GM13977 (cell line): ENCODE measurements at regions not wholly inside any gene's neighbourhood (a gene's known extent, or its start where the extent isn't known, plus 50 kb on each side); places are given as distances from the start of the nearest gene placed in this dataset.

Source experiments
- DNase-seq: peaks from one replicate; pipeline ENCODE4 v3.0.0; 2012; ENCODE audit warnings: low spot score
- CTCF ChIP-seq: IDR thresholded peaks from 2 replicates; pipeline ENCODE4 v1.5.1; 2012; ENCODE audit warnings: mild to moderate bottlenecking, control low read depth; ENCODE audit not compliant: insufficient read depth; ENCODE audit errors: extremely low read depth, missing control alignments
- in situ Hi-C: fragments of 300-500 bp; cut with MboI; formaldehyde crosslinking; loops from one replicate; pipeline ENCODE4 v1.12.0; 2022; ENCODE audit warnings: low sequenced_read_pairs, low pct_unique_long_range_greater_than_20kb, mixed read lengths, inconsistent platforms; ENCODE audit not compliant: unreplicated experiment

DNA sequence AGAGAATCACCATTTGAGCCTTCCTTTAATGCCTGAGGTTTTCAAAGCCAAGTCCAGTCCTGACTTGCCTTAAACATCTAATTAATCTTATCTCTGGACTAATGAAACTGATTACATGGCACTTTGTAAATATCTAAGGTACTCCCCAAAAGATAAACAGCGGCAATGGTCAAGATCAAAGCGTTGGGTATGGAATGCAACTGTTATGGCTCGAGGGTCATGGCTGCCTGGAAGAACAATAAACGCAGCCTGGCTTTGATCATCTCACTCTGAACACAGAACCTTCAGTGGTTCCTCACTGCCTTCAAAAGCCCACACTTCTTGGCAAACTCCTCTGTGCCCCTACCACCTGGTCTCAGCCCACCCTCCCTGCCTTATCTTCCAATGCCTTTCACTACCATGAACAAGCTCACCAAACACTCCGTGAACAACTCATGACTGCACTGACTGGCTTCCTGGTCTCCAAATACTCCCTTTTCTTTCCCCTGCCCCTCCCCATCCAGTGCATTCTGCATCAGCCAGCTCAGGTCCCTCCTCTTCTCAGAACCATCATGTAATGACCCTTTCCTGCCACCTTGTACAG is 150.2 kb upstream of the NFE2L3 start:
- in situ Hi-C loops, result no loop called here
- TF ChIP-seq CTCF, result no peak
- no peak for DNase-seq

DNA sequence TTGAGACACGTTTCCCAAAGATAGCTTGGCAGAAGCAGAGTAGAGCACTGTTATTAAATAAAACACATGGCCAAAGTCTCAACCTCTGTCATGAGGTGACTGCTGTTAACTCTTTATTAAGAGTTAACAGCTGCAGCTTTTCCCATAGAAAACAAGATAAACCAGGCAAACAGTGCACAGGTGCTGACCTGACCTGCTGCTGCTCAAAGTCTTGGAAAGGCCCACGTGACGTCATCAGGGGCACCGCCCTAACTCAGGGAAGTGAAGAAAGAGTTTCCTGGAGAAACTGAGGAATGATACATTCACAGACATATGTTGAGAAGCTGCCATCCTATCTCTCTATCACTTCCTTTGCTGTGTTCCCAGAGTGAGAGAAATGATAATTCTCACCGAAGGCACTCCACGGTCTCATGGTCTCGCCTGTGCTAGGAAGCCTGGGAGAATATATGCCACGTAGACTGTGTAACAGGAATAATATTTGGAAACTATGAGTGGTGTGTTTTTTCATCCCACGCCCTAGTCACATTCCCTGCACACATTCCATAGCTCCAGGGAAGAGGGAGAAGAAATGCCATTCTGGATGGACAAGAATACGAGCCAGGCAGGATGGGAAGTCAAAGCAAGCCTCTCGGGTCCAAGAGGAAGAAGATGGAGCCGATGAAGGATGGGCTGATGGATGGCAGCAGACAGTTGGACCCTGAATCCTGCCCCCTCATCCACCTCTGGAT is 146.2 kb upstream of the NFE2L3 start:
- in situ Hi-C loops, result no loop called here
- no peak for DNase-seq
- TF ChIP-seq CTCF, result no peak

DNA sequence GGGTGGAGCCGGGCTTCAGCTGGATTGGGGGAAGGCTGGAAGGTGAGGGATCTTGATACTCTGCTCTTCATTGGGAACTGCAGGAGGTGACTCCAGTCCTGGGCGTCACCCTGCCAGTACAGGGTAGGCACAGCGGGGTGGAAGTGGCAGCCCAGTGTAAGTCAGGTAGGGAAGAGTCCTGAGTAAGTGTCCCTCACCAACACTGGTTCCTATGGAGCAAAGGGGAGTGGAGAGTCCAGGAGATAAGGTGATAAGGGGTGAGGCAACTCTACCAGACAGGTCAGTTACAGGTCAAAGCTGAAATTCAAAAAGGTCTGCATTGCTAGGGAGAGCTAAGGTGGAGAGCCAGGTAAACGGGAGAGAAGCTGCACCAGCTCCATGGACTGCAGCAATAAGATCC is 145.6 kb upstream of the NFE2L3 start:
- in situ Hi-C loops, result no loop called here
- DNase-seq, result no peak
- TF ChIP-seq CTCF, result no peak

DNA sequence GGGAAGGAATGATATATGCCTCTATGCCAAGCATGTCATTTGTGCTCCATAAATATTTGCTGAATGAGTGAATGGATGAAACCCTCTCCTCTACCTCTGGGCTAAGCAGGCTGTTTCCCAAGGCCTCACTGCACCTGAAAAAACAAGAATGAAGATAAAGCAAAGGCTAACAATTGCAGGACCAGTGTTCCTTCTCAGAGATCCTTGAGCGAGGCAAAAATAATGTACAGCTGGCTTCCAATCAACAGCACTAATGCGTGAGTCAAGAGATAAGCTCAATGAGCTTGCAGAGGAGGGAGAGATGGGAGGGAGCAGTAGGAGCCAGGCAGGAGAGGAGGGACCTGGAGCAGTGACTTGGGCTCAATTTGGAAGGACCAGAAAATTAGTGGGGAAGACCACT is 144.5 kb upstream of the NFE2L3 start:
- no peak for TF ChIP-seq CTCF
- in situ Hi-C loops, result no loop called here
- DNase-seq, result no peak

DNA sequence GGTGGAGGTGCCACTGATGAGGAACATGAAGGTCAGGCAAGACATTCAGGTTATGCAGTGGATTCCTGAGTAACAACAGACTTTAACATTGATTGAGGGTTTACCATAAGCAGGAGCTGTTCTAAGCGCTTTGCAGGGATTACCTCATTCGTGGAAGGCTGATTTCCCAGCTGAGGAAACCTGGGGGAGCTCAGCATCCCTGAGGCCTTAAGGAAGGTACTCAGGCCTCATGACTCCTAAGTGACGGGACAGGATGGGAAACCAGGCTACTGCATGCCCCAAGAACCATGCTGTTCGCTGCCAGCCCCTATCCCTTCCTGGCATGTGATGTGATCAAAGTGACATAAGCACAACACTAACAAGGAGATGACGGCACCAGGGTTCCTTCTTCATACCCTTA is 143.6 kb upstream of the NFE2L3 start:
- TF ChIP-seq CTCF, result no peak
- in situ Hi-C loops, result no loop called here

DNA sequence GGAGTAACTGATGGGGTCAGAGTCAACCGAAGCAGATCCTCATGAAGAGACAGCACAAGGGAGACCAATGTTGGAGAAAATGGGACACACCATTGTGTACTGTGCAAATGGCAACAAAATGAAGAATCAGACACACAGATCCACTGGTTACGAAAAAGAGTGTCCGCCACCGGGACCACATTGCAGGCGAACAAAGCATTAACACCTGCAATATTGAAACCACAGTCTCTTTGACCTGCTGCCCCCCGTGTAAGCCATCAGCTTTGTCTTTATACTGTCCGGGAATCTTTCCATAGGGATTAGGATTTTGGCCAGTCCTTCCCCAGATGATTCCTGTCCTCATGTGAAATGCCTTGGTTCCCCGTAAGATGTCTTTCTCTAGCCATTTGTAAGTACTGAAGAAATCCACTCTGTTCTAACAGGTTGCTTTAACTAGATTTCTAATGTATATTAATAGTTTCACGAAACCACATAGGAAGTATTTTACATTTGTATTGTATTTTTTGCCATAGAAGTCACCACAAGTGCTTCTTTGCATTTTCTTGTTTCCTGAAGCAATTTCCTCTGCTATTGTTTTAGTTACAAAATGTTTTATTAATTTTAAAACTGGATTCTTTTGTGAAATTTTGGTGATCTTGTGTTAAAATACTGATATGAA is 140.8 kb upstream of the NFE2L3 start:
- peak; percentile 21 for DNase-seq
- in situ Hi-C loops, result no loop called here
- no peak for TF ChIP-seq CTCF

More for the DNA sequence above, 143.6 kb upstream of the NFE2L3 start:
- DNase-seq, result no peak
